ENCODE measurements at regions not wholly inside any gene's neighbourhood (a gene's known extent, or its start where the extent isn't known, plus 50 kb on each side); places are given as distances from the start of the nearest gene placed in this dataset.

GRCh38 chr6:87840324-87840723, 138.3 kb upstream of the AKIRIN2 start:
- no peak for TF ChIP-seq CTCF (conservative IDR thresholded peaks at IDR 0.05)
- TF ChIP-seq EZH2 (IDR thresholded peaks at IDR 0.05; ENCODE audit: low read depth): no peak
- CTCF ChIA-PET: no interaction called here
- DNase-seq: no peak

GRCh38 chr6:87837876-87838275, 135.8 kb upstream of the AKIRIN2 start:
- Histone ChIP-seq H3K36me3 (ENCODE audit: low read depth) (no peaks in the 10 kb centered on the region), H2AFZ (no peak overlapping the region), H3K27ac (no peak overlapping the region), H3F3A (ENCODE audit: insufficient read depth, low read depth) (no peaks in the 10 kb centered on the region), H3K9me2 (ENCODE audit: insufficient read depth) (no peaks in the 10 kb centered on the region), H3K4me3 (no peak overlapping the region), H3K4me2 (no peak overlapping the region), H3K4me1 (replicated peaks; ENCODE audit: insufficient read depth) (no peaks in the 10 kb centered on the region), H3K9me3 (ENCODE audit: insufficient read depth, low read depth) (no peaks in the 10 kb centered on the region), H4K20me1 (ENCODE audit: insufficient read depth) (no peaks in the 10 kb centered on the region), H3K27me3 (ENCODE audit: insufficient read depth, low read depth) (no peaks in the 10 kb centered on the region), H3K79me2 (ENCODE audit: low read depth) (no peaks in the 10 kb centered on the region)
- CTCF ChIA-PET: interaction anchor here (0.7 kb wide), 1 partner anchor 657 kb away, joined by 3 read pairs; no protein-coding TSS in a partner anchor
- no peak for TF ChIP-seq CTCF (conservative IDR thresholded peaks at IDR 0.05)
- TF ChIP-seq EZH2 (IDR thresholded peaks at IDR 0.05; ENCODE audit: low read depth): no peak
- POLR2A ChIA-PET (ENCODE audit: unreplicated experiment): no interaction called here
- no TSS peak for BruUV-seq (replicated peaks)
- DNase-seq: no peak
- intact Hi-C loops (cut with micrococcal nuclease; ENCODE audit: unreplicated experiment): no loop called here

More at GRCh38 chr6:87840324-87840723, 138.3 kb upstream of the AKIRIN2 start:
- no peaks in the 10 kb centered on the region for H3K9me3 ChIP-seq (ENCODE audit: insufficient read depth, low read depth)
- H3K27ac ChIP-seq: no peak overlapping the region
- H3K4me3 ChIP-seq: no peak overlapping the region
- no peaks in the 10 kb centered on the region for H3K36me3 ChIP-seq (ENCODE audit: low read depth)
- no peaks in the 10 kb centered on the region for H4K20me1 ChIP-seq (ENCODE audit: insufficient read depth)
- no peaks in the 10 kb centered on the region for H3K27me3 ChIP-seq (ENCODE audit: insufficient read depth, low read depth)
- H3F3A ChIP-seq (ENCODE audit: insufficient read depth, low read depth): no peaks in the 10 kb centered on the region
- H2AFZ ChIP-seq: no peak overlapping the region
- H3K9me2 ChIP-seq (ENCODE audit: insufficient read depth): no peaks in the 10 kb centered on the region
- H3K4me2 ChIP-seq: no peak overlapping the region
- no peaks in the 10 kb centered on the region for H3K79me2 ChIP-seq (ENCODE audit: low read depth)
- no peaks in the 10 kb centered on the region for H3K4me1 ChIP-seq (replicated peaks; ENCODE audit: insufficient read depth)
- POLR2A ChIA-PET (ENCODE audit: unreplicated experiment): no interaction called here
- BruUV-seq (replicated peaks): no TSS peak
- intact Hi-C loops (cut with micrococcal nuclease; ENCODE audit: unreplicated experiment): no loop called here

- TF ChIP-seq CTCF (conservative IDR thresholded peaks at IDR 0.05) (no peak), EZH2 (IDR thresholded peaks at IDR 0.05; ENCODE audit: low read depth) (no peak)
- no TSS peak for BruUV-seq (replicated peaks)
- no peaks in the 10 kb centered on the region for H3K4me1 ChIP-seq (replicated peaks; ENCODE audit: insufficient read depth)
- no peak for DNase-seq
- H2AFZ ChIP-seq: no peak overlapping the region
- no peak overlapping the region for H3K4me2 ChIP-seq
- H4K20me1 ChIP-seq (ENCODE audit: insufficient read depth): no peaks in the 10 kb centered on the region
- intact Hi-C loops (cut with micrococcal nuclease; ENCODE audit: unreplicated experiment): no loop called here
- no peaks in the 10 kb centered on the region for H3F3A ChIP-seq (ENCODE audit: insufficient read depth, low read depth)
- ChIA-PET CTCF (interaction anchor here (0.7 kb wide), 1 partner anchor 657 kb away, joined by 3 read pairs; no protein-coding TSS in a partner anchor), POLR2A (ENCODE audit: unreplicated experiment) (no interaction called here)
- H3K36me3 ChIP-seq (ENCODE audit: low read depth): no peaks in the 10 kb centered on the region
- no peaks in the 10 kb centered on the region for H3K9me2 ChIP-seq (ENCODE audit: insufficient read depth)
- no peak overlapping the region for H3K27ac ChIP-seq
- H3K27me3 ChIP-seq (ENCODE audit: insufficient read depth, low read depth): no peaks in the 10 kb centered on the region
- H3K79me2 ChIP-seq (ENCODE audit: low read depth): no peaks in the 10 kb centered on the region
- no peaks in the 10 kb centered on the region for H3K9me3 ChIP-seq (ENCODE audit: insufficient read depth, low read depth)
- H3K4me3 ChIP-seq: no peak overlapping the region
These were observed 135.4 kb upstream of the AKIRIN2 start for GRCh38 chr6:87837444-87837843.
